OCI-LY7 (cell line): ENCODE measurements at regions not wholly inside any gene's neighbourhood (a gene's known extent, or its start where the extent isn't known, plus 50 kb on each side); places are given as distances from the start of the nearest gene placed in this dataset.

Experiments used
- BruUV-seq: library from RNA; stranded (reverse); fragments of 400-500 nt; replicated peaks from 2 replicates; lab custom pipeline; 2021; lab: Mats Ljungman, UMichigan
- CTCF ChIA-PET: fragments of 300-600 bp; sonication (Branson Sonifier 250); formaldehyde crosslinking; loops from one replicate; lab custom pipeline; 2022; ENCODE audit warnings: antibody characterized with exemption; ENCODE audit not compliant: unreplicated experiment; lab: Charles Lee
- POLR2A ChIA-PET: fragments of 300-600 bp; sonication (Branson Sonifier 250); formaldehyde crosslinking; loops from one replicate; lab custom pipeline; 2022; ENCODE audit warnings: antibody characterized with exemption; lab: Charles Lee
- DNase-seq: peaks from one replicate; pipeline ENCODE4 v3.0.0-alpha.2; 2015; ENCODE audit warnings: low spot score
- H2AFZ ChIP-seq: fragments of 200-600 bp; sonication (generic), shearing (Covaris generic); 2 replicates; pipeline ENCODE4 v1.6.1; 2014; ENCODE audit warnings: mild to moderate bottlenecking, antibody characterized with exemption, low read length, moderate library complexity
- H3K27ac ChIP-seq: fragments of 200-600 bp; sonication (generic); 2 replicates; pipeline ENCODE4 v1.5.1; 2014; ENCODE audit warnings: mixed run types, low read depth, mild to moderate bottlenecking, moderate library complexity, low read length, inconsistent platforms; ENCODE audit not compliant: poor library complexity, severe bottlenecking
- H3K36me3 ChIP-seq: fragments of 200-600 bp; sonication (generic); 2 replicates; pipeline ENCODE4 v1.6.1; 2014; ENCODE audit warnings: mild to moderate bottlenecking, antibody characterized with exemption, low read length, moderate library complexity, mixed read lengths; ENCODE audit not compliant: insufficient read depth
- H3K4me1 ChIP-seq: fragments of 200-600 bp; sonication (generic); 2 replicates; pipeline ENCODE4 v1.5.1; 2014; ENCODE audit warnings: mild to moderate bottlenecking, low read length; ENCODE audit not compliant: insufficient read depth, poor library complexity, severe bottlenecking
- H3K4me2 ChIP-seq: fragments of 200-600 bp; sonication (generic); 2 replicates; pipeline ENCODE4 v1.6.1; 2014; ENCODE audit warnings: mild to moderate bottlenecking, low read length
- H3K4me3 ChIP-seq: fragments of 200-600 bp; sonication (generic); 2 replicates; pipeline ENCODE4 v1.5.1; 2014; ENCODE audit warnings: mild to moderate bottlenecking, low read depth, low read length; ENCODE audit not compliant: poor library complexity, severe bottlenecking
- H3K79me2 ChIP-seq: fragments of 200-600 bp; sonication (generic); 2 replicates; pipeline ENCODE4 v1.6.1; 2016; ENCODE audit warnings: low read depth, mild to moderate bottlenecking, low read length, moderate library complexity, mixed read lengths; ENCODE audit not compliant: insufficient read depth
- H3K9me2 ChIP-seq: fragments of 200-600 bp; sonication (generic); 2 replicates; pipeline ENCODE4 v1.6.1; 2016; ENCODE audit warnings: mild to moderate bottlenecking, low read length, mixed read lengths; ENCODE audit not compliant: insufficient read depth
- H3K9me3 ChIP-seq: fragments of 200-600 bp; sonication (generic); 2 replicates; pipeline ENCODE4 v1.6.1; 2014; ENCODE audit warnings: mild to moderate bottlenecking, mixed run types, low read length, mixed read lengths
- H4K20me1 ChIP-seq: fragments of 200-600 bp; sonication (generic); 2 replicates; pipeline ENCODE4 v1.6.1; 2014; ENCODE audit warnings: mild to moderate bottlenecking, antibody characterized with exemption, low read length, moderate library complexity, mixed read lengths; ENCODE audit not compliant: insufficient read depth
- CTCF ChIP-seq: fragments of 200-600 bp; sonication (generic); conservative IDR thresholded peaks from 2 replicates; pipeline ENCODE4 v1.5.1; 2014; ENCODE audit warnings: mild to moderate bottlenecking, antibody characterized with exemption, low read length, moderate library complexity, mixed read lengths
- EZH2phosphoT487 ChIP-seq: fragments of 200-600 bp; sonication (generic); IDR thresholded peaks from 2 replicates; pipeline ENCODE4 v1.6.1; 2018; ENCODE audit warnings: low read depth, borderline replicate concordance, mild to moderate bottlenecking, mixed run types, antibody characterized with exemption, low read length, moderate library complexity, mixed read lengths
- intact Hi-C: fragments of 100-400 bp; cut with micrococcal nuclease; formaldehyde crosslinking; loops from one replicate; pipeline ENCODE4 v1.10.0; 2022; ENCODE audit not compliant: unreplicated experiment

DNA sequence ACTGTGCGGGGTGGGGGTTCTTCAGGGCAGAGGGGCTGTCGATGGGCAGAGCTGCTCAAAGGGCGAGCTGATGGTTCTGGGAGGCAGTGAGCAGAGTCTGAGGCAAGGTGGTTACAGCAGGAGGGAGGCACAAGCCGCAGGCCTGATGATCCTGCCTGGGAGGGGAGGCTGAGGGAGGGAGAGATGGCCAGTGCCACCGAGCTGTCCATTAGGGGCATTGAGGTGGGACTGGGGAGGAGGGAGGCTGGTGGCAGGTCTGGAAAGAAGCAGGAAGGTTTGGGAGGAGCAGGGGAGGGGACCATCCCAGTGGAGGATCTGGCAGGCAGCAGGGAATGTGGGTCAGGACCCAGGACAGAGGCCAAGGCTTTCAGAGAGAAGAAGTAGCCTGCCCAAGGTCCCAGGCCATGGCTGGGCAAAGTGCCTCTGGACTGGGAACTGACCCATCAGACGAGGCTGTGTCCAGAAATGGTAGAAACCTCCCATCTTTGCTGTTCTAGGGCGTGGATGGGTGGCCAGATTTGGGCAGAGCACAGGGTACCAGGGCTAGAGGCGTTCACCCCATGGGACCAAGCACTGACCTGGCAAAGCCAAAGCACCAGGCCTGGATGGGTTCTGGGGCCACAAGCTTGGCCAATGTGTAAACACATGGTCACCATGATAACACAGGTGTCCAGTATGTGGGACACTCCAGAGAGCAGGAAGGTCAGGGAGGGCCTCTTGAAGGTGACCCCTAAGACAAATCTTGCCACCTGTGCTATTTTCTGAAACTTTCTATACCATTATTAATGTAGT, 55.5 kb downstream of the INHBB start:
- BruUV-seq: no TSS peak
- Histone ChIP-seq H3K9me2 (no peaks in the 10 kb centered on the region), H3K36me3 (no peaks in the 10 kb centered on the region), H3K79me2 (no peaks in the 10 kb centered on the region), H2AFZ (no peak overlapping the region), H3K4me2 (no peak overlapping the region), H3K4me3 (no peak overlapping the region), H3K27ac (no peak overlapping the region), H3K9me3 (no peaks in the 10 kb centered on the region), H4K20me1 (no peaks in the 10 kb centered on the region), H3K4me1 (no peaks in the 10 kb centered on the region)
- POLR2A ChIA-PET: interaction anchor here (0.7 kb wide), 1 partner anchor 440 kb away, joined by 4 read pairs; no protein-coding TSS in a partner anchor
- CTCF ChIA-PET: no interaction called here
- DNase-seq: no peak
- intact Hi-C loops: no loop called here
- TF ChIP-seq EZH2phosphoT487 (no peak), CTCF (no peak)

DNA sequence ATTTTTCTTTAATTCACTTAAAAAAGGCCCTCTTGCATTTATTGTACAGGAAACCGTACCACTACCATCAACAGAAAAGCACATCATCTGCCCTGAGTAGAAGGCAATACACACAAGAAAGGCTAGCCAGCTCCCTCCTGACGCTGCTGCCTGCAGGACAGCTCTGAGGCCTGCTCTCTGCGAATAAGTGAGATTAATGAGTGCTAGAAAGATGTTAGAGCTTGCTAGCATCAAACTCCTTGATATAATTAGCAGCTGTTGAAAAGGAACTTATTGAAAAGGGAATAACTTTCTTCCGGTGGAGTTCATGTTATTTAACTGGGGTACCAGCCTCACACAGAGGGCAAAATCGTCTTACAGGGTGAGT, 56.1 kb downstream of the INHBB start:
- no peak for DNase-seq
- no peaks in the 10 kb centered on the region for H3K9me3 ChIP-seq
- H3K79me2 ChIP-seq: no peaks in the 10 kb centered on the region
- no peaks in the 10 kb centered on the region for H3K36me3 ChIP-seq
- intact Hi-C loops: no loop called here
- no peak for TF ChIP-seq CTCF
- TF ChIP-seq EZH2phosphoT487: no peak
- H4K20me1 ChIP-seq: no peaks in the 10 kb centered on the region
- H3K27ac ChIP-seq: no peak overlapping the region
- no peak overlapping the region for H3K4me3 ChIP-seq
- H3K4me2 ChIP-seq: no peak overlapping the region
- no peak overlapping the region for H2AFZ ChIP-seq
- POLR2A ChIA-PET: no interaction called here
- CTCF ChIA-PET: no interaction called here
- no peaks in the 10 kb centered on the region for H3K9me2 ChIP-seq
- no peaks in the 10 kb centered on the region for H3K4me1 ChIP-seq
- BruUV-seq: no TSS peak

- BruUV-seq: no TSS peak
- no peaks in the 10 kb centered on the region for H3K9me3 ChIP-seq
- no peaks in the 10 kb centered on the region for H4K20me1 ChIP-seq
- H3K9me2 ChIP-seq: no peaks in the 10 kb centered on the region
- H3K79me2 ChIP-seq: no peaks in the 10 kb centered on the region
- H2AFZ ChIP-seq: no peak overlapping the region
- no peak overlapping the region for H3K4me2 ChIP-seq
- intact Hi-C loops: no loop called here
- no peak for DNase-seq
- CTCF ChIA-PET: no interaction called here
- no peaks in the 10 kb centered on the region for H3K36me3 ChIP-seq
- no peaks in the 10 kb centered on the region for H3K4me1 ChIP-seq
- POLR2A ChIA-PET: no interaction called here
- TF ChIP-seq EZH2phosphoT487 (no peak), CTCF (no peak)
- H3K4me3 ChIP-seq: no peak overlapping the region
- H3K27ac ChIP-seq: no peak overlapping the region
Observed at GRCh38 chr2:120402508-120402907, 56.6 kb downstream of the INHBB start.
